ENCODE measurements at regions not wholly inside any gene's neighbourhood (a gene's known extent, or its start where the extent isn't known, plus 50 kb on each side); places are given as distances from the start of the nearest gene placed in this dataset.

- H3K27ac ChIP-seq: peak overlapping the region in 2 of 4 donors; percentile 27 to 90
These were observed 70.6 kb downstream of the MRPL14 start for GRCh38 chr6:44056392-44057237.

GRCh38 chr6:44054721-44055559 lies 72.3 kb downstream of the MRPL14 start:
- WGBS, 2 donors: 71 to 83% methylated on average over 5 to 8 of the region's 8 CpGs
- Histone ChIP-seq H3K4me3 (no peak overlapping the region), H3K36me3 (no peaks in the 10 kb centered on the region), H3K27me3 (no peaks in the 10 kb centered on the region), H3K9me3 (peaks cover 0 to 3% (median 0%) of the 10 kb centered on the region in 3 donors), H3K4me1 (peaks cover 38 to 83% (median 57%) of the 10 kb centered on the region in 3 donors), H3K27ac (peak overlapping the region in 1 of 4 donors; percentile 7)
- no peak for DNase-seq
- intact Hi-C loops (cut with DNase I): no loop called here
- TF ChIP-seq POLR2A (IDR thresholded peaks at IDR 0.05): no peak
- TF ChIP-seq CTCF (IDR thresholded peaks at IDR 0.05): no peak

More at GRCh38 chr6:44056392-44057237, 70.6 kb downstream of the MRPL14 start:
- WGBS, 2 donors: 80% methylated on average over 7 of the region's 13 CpGs; no CpG with 5 or more reads in 1 of the 2 donors
- DNase-seq: no peak
- Histone ChIP-seq H3K36me3 (no peaks in the 10 kb centered on the region), H3K4me3 (no peak overlapping the region), H3K27me3 (no peaks in the 10 kb centered on the region), H3K4me1 (peaks cover 26 to 83% (median 49%) of the 10 kb centered on the region in 3 donors), H3K9me3 (peaks cover 0 to 8% (median 0%) of the 10 kb centered on the region in 3 donors)
- no peak for TF ChIP-seq POLR2A (IDR thresholded peaks at IDR 0.05)
- no peak for TF ChIP-seq CTCF (IDR thresholded peaks at IDR 0.05)
- intact Hi-C loops (cut with DNase I): no loop called here

GRCh38 chr6:44053760-44054556 lies 73.3 kb downstream of the MRPL14 start:
- no peak for DNase-seq
- Histone ChIP-seq H3K27ac (peak overlapping the region in 1 of 4 donors; percentile 7), H3K4me3 (no peak overlapping the region), H3K36me3 (no peaks in the 10 kb centered on the region), H3K27me3 (no peaks in the 10 kb centered on the region), H3K9me3 (no peaks in the 10 kb centered on the region), H3K4me1 (peaks cover 36 to 83% (median 57%) of the 10 kb centered on the region in 3 donors)
- WGBS, 2 donors: 69 to 71% methylated on average over 10 to 11 of the region's 11 CpGs
- intact Hi-C loops (cut with DNase I): no loop called here
- TF ChIP-seq CTCF (IDR thresholded peaks at IDR 0.05): no peak
- TF ChIP-seq POLR2A (IDR thresholded peaks at IDR 0.05): no peak

GRCh38 chr6:44053106-44053756 lies 74.0 kb downstream of the MRPL14 start:
- 56 to 83% methylated on average over 2 to 6 of the region's 6 CpGs for WGBS, 2 donors
- no peak for TF ChIP-seq POLR2A (IDR thresholded peaks at IDR 0.05)
- no peak for TF ChIP-seq CTCF (IDR thresholded peaks at IDR 0.05)
- Histone ChIP-seq H3K4me1 (peaks cover 37 to 83% (median 55%) of the 10 kb centered on the region in 3 donors), H3K36me3 (no peaks in the 10 kb centered on the region), H3K27me3 (no peaks in the 10 kb centered on the region), H3K9me3 (no peaks in the 10 kb centered on the region), H3K4me3 (no peak overlapping the region), H3K27ac (peak overlapping the region in 1 of 4 donors; percentile 86)
- intact Hi-C loops (cut with DNase I): no loop called here
- no peak for DNase-seq

Data from esophagus squamous epithelium (tissue), 5 donors.